Thyroid gland (tissue), 4 donors: ENCODE measurements at regions not wholly inside any gene's neighbourhood (a gene's known extent, or its start where the extent isn't known, plus 50 kb on each side); places are given as distances from the start of the nearest gene placed in this dataset.

Experiments
- DNase-seq, 2 donors: peaks; one replicate each; pipeline ENCODE4 v3.0.0-alpha.2; 2019
- H3K27ac ChIP-seq, 3 donors: fragments of 200-600 bp; sonication (generic); 1 replicate in 2 of 3; 2 replicates in 1 of 3; pipeline ENCODE4 v1.5.1; 2016 to 2019; ENCODE audit warnings: mild to moderate bottlenecking in 1 of 3, moderate library complexity in 1 of 3
- H3K27me3 ChIP-seq: fragments of 200-600 bp; sonication (generic); one replicate; pipeline ENCODE4 v1.5.1; 2019
- H3K36me3 ChIP-seq, 2 donors: fragments of 200-600 bp; sonication (generic); one replicate each; pipeline ENCODE4 v1.5.1; 2016 to 2019
- H3K4me1 ChIP-seq, 2 donors: fragments of 200-600 bp; sonication (generic); one replicate each; pipeline ENCODE4 v1.5.1; 2017 to 2019
- H3K4me3 ChIP-seq, 3 donors: fragments of 200-600 bp; sonication (generic); replicated peaks in 1 of 3; 1 replicate in 2 of 3; 2 replicates in 1 of 3; pipeline ENCODE4 v1.5.1; 2016; ENCODE audit warnings: mild to moderate bottlenecking in 1 of 3
- H3K9me3 ChIP-seq: fragments of 200-600 bp; sonication (generic); one replicate; pipeline ENCODE4 v1.5.1; 2017
- POLR2A ChIP-seq, 2 donors: fragments of 450-650 bp; IDR thresholded peaks; one replicate each; pipeline ENCODE4 v1.6.1; 2017; ENCODE audit warnings: antibody characterized with exemption in 2 of 2, mild to moderate bottlenecking in 2 of 2, moderate library complexity in 1 of 2
- WGBS, 2 donors: methylation state at CpG; one replicate each; pipeline ENCODE4 v1.1.5; 2017; 5-methylcytosine and 5-hydroxymethylcytosine counted together
- intact Hi-C: fragments of 100-400 bp; cut with DNase I; formaldehyde crosslinking; loops from one replicate; pipeline ENCODE4 v1.15.1; 2023
- TF ChIP-seq, protein P1 (sequence below), 6 experiments: fragments of 200-600 bp in 3 of 6; fragments of 450-650 bp in 3 of 6; sonication (generic) in 3 of 6; IDR thresholded peaks; one replicate each; pipeline ENCODE4 v1.5.1; 2016 to 2019; ENCODE audit warnings: antibody characterized with exemption in 6 of 6, mild to moderate bottlenecking in 2 of 6, inconsistent platforms in 1 of 6, moderate library complexity in 1 of 6

GRCh38 chr4:20598626-20599025 lies 101.6 kb upstream of the PACRGL start:
- 92 to 93% methylated on average over 4 of the region's 4 CpGs for WGBS, 2 donors

DNA sequence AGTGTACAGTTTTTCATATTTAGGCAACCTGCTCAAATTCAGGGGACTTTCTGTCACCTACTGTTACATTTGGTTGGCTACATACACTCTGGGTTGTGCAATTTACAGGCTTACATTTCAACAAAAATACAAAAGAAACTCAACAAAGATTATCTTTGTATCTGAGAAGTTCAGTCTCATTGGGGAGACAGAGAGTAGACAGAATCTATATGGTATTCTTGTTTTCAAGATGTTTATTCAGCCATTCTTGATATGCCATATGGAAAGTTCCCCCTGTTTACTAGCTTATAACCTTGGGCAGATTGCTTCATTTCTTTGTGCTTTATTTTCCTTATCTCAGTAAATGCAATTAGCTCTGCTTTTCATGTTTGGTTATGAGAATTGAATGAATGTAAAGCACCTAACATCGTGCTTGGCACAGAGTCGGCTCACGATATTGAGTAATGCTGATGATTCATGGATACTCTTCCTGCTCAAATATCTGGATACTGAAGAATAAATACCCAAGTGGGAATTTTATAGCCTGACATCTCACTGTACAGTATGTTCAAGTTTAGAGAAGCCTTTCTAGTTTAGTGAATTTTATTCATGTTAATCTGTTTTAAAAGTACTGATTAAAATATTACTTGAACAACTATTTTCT lies 96.5 kb upstream of the PACRGL start:
- no peaks in the 10 kb centered on the region for H3K36me3 ChIP-seq
- no peak overlapping the region for H3K27ac ChIP-seq
- H3K4me1 ChIP-seq, result no peaks in the 10 kb centered on the region
- no peaks in the 10 kb centered on the region for H3K9me3 ChIP-seq
- TF ChIP-seq, protein P1, sequence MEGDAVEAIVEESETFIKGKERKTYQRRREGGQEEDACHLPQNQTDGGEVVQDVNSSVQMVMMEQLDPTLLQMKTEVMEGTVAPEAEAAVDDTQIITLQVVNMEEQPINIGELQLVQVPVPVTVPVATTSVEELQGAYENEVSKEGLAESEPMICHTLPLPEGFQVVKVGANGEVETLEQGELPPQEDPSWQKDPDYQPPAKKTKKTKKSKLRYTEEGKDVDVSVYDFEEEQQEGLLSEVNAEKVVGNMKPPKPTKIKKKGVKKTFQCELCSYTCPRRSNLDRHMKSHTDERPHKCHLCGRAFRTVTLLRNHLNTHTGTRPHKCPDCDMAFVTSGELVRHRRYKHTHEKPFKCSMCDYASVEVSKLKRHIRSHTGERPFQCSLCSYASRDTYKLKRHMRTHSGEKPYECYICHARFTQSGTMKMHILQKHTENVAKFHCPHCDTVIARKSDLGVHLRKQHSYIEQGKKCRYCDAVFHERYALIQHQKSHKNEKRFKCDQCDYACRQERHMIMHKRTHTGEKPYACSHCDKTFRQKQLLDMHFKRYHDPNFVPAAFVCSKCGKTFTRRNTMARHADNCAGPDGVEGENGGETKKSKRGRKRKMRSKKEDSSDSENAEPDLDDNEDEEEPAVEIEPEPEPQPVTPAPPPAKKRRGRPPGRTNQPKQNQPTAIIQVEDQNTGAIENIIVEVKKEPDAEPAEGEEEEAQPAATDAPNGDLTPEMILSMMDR (IDR thresholded peaks at IDR 0.05), result no peak
- TF ChIP-seq POLR2A (IDR thresholded peaks at IDR 0.05), result no peak
- no peak for DNase-seq
- intact Hi-C loops, result no loop called here
- H3K27me3 ChIP-seq, result no peaks in the 10 kb centered on the region
- WGBS, 2 donors, result 89 to 91% methylated on average over 3 of the region's 3 CpGs
- H3K4me3 ChIP-seq, result no peak overlapping the region

More at GRCh38 chr4:20598626-20599025, 101.6 kb upstream of the PACRGL start:
- no peaks in the 10 kb centered on the region for H3K9me3 ChIP-seq
- no peak overlapping the region for H3K4me3 ChIP-seq
- intact Hi-C loops, result no loop called here
- no peak for TF ChIP-seq POLR2A (IDR thresholded peaks at IDR 0.05)
- TF ChIP-seq, protein P1 (IDR thresholded peaks at IDR 0.05), result no peak
- no peak overlapping the region for H3K27ac ChIP-seq
- no peaks in the 10 kb centered on the region for H3K4me1 ChIP-seq
- H3K27me3 ChIP-seq, result no peaks in the 10 kb centered on the region
- H3K36me3 ChIP-seq, result no peaks in the 10 kb centered on the region
- DNase-seq, result no peak

GRCh38 chr4:20612313-20612712 lies 87.9 kb upstream of the PACRGL start:
- Histone ChIP-seq H3K4me1 (no peaks in the 10 kb centered on the region), H3K36me3 (no peaks in the 10 kb centered on the region), H3K27ac (no peak overlapping the region), H3K9me3 (no peaks in the 10 kb centered on the region), H3K4me3 (no peak overlapping the region), H3K27me3 (no peaks in the 10 kb centered on the region)
- TF ChIP-seq, protein P1 (IDR thresholded peaks at IDR 0.05), result no peak
- no peak for TF ChIP-seq POLR2A (IDR thresholded peaks at IDR 0.05)
- WGBS, 2 donors, result 80 to 81% methylated on average over 7 of the region's 7 CpGs
- no peak for DNase-seq
- intact Hi-C loops, result no loop called here

- DNase-seq, result no peak
- intact Hi-C loops, result no loop called here
- TF ChIP-seq, protein P1 (IDR thresholded peaks at IDR 0.05), result no peak
- no peak for TF ChIP-seq POLR2A (IDR thresholded peaks at IDR 0.05)
- no peaks in the 10 kb centered on the region for H3K36me3 ChIP-seq
- WGBS, 2 donors, result 83 to 87% methylated on average over 2 of the region's 2 CpGs
- H3K4me1 ChIP-seq, result no peaks in the 10 kb centered on the region
- H3K4me3 ChIP-seq, result no peak overlapping the region
- H3K27ac ChIP-seq, result no peak overlapping the region
- H3K27me3 ChIP-seq, result no peaks in the 10 kb centered on the region
- no peaks in the 10 kb centered on the region for H3K9me3 ChIP-seq
These were observed 85.4 kb upstream of the PACRGL start for GRCh38 chr4:20614816-20615215.

- intact Hi-C loops, result no loop called here
- no peak for DNase-seq
- no peak for TF ChIP-seq POLR2A (IDR thresholded peaks at IDR 0.05)
- TF ChIP-seq, protein P1 (IDR thresholded peaks at IDR 0.05), result no peak
- Histone ChIP-seq H3K27me3 (no peaks in the 10 kb centered on the region), H3K36me3 (no peaks in the 10 kb centered on the region), H3K4me3 (no peak overlapping the region), H3K27ac (no peak overlapping the region), H3K4me1 (no peaks in the 10 kb centered on the region), H3K9me3 (no peaks in the 10 kb centered on the region)
- 83 to 91% methylated on average over 7 of the region's 7 CpGs for WGBS, 2 donors
These were observed 84.6 kb upstream of the PACRGL start for GRCh38 chr4:20615486-20616260.
